ENCODE measurements at regions not wholly inside any gene's neighbourhood (a gene's known extent, or its start where the extent isn't known, plus 50 kb on each side); places are given as distances from the start of the nearest gene placed in this dataset.

DNA sequence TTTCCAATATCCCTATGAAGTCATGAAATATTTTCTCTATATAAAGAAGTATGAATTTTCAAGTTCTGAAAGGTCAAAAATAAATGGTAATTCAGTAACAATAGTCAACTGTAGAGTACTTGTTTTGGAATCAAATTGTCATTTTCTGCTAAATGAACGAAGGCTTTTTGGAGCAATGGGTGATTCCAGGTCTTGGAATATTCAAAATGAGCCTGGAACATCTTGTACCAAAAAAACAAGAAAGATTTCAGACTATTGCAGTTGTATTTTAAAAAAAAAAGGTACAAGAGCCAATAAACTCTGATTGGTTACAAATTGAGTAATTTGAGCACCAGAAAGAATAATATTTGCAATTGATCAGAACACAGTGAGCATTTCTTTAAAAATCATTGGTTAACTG is 730.1 kb downstream of the DTWD2 start:
- no peak for DNase-seq

DNA sequence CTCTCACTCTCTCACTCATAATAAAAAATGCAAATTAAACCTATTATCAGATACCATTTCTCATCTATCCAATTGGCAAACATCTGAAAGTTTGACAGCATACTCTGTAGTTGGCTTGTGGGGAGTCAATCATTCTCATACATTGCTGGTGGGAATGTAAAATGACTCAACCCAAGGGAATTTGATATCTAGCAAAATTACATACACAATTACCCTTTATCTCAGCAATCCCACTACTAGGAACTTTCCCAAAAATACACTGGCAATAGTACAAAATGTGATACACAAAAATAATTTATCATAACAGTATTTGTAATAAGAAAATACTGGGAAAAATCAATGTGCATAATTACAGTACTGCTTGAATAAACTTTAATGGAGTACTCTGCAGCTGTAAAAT is 731.3 kb downstream of the DTWD2 start:
- DNase-seq: no peak

DNA sequence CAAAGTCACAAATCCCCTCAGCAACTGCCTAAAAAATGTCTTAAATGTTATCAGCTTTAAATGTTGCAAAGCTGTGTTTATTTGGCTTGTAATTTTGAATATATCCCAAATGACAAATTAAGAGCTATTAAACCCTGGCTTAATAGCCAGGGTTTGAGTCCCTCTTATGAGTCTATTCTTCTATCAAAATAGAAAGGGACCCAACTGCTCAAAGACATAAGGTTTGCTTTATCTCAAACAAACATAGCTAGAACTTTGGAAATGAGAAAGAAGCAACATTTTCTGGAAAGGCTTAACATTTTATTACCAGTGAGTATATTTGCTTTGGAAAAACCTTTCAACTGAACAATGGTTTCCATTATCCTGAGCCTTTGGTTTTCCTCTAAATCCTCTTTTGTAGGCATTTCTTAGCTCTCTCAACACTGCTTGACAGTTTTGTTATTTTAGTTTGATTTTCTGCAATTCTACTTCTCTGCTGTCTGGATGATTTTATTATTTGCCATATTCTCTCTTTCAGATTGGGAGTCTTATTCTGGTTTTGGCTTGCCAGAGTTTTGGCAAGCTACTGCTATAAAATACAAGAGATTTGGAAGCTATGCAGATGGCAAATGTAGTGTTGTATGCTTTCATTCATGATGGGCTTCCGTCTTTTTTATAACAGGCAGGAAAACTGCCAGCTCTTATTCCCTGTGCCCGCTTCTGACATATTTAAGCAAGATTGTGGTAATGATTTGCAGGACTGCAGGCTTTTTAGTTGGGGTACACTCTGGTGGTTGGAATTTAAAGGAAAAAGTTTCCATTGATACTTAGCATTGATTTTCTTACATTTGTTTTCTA is 734.9 kb downstream of the DTWD2 start:
- DNase-seq: no peak

DNA sequence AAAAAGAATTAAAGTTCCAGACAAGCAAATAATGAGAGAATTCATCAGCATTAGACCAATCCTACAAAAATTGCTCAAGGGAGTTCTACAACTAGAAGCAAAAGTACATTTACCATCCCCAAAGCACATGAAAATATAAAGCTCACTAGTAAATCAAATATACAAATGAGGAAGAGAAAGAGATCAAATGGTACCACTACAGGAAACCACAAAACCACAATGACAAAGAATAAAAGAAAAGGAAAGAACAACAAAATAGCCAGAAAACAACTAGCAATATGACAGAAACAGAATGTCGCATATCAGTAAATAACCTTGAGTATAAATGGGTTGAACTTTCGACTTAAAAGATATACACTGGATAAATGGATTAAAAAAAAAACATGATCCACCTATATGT is 739.0 kb downstream of the DTWD2 start:
- peak in 1 of 5 experiments; percentile 26 for DNase-seq

DNA sequence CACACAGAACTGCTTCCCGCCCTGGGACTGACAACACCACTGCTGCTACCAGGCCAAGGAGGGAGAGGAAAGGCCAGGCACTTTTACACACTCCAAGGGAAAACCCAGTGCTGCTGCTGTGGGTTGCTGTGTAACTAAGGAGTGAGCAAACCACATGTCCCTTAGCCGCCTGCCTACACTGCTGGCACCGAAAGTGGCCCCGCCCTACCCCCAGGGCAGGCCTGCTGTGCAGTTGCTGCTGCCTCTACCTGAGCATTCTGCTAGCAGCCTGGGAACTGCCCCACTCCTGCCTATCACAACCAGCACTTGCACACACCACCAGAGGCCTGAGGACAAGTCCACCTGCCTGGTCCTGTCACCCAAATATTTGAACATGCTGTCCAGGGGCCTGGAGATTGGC is 740.9 kb downstream of the DTWD2 start:
- DNase-seq: no peak

DNA sequence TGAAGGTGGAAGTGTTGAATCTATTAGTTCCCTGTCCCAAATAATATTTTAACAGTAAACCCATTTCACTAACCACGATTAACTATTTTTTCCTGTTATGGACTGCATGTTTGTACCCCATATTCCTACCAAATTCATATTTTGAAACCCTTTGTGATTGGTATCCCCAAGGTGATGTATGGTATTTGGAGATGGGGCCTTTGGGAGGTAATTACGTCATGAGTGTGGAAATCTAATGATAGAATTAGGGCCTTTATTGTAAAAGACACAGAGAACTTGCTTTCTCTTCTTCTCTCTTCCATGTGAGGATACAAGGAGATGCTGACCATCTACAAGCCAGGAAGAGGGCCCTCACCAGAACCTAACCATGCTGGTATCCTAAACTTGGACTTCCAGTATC is 744.7 kb downstream of the DTWD2 start:
- DNase-seq: no peak

DNA sequence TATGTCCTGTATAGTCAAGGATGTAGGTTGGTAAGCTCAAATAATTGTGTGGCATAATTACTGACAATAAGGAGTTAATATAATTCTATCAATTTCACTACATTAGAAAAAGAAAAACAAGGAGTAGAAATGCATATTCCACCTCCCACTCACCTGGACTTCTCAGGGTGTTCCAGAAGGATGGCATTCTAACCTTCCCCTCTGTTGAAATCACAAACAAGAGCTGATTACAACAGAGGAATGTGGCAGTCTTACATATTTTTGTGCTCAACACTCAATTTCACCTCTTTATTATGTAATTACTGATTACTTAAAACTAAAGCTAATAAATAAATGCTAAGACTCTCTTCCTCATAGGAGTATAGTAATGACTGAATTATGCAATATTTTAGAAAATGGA is 745.3 kb downstream of the DTWD2 start:
- no peak for DNase-seq

DNA sequence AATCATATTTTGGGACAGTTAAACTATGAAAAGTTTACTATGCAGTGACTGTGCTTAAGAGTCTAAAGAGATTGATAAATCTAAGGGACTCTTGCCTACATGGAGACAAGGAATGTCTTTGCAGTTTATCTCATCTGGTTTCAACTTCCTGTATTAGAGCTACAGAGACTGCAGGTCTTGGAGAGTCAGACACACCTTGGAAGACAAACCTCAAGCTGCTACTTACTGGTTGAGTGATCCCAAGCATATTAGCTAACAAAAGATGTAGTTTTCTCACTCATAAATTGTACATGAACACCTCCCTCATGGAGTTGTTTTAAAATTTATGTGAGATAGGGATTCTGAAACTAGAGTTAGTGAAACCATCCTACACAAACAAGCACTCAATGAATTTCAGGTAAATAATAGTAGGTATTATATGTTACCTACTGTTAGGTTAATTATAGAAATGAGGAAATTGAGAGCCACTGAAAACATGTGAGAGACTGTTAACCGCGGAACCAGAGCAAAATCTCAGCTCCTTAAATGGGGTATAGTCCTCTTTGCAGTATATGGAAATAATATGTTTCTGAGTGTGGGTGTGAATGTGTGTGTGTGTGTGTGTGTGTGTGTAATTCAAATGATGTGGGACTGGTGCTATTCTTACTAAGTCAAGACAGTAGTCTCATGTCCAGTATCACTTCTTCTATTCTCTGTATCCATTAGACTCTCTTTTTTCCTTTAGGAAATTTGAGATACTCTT is 752.1 kb downstream of the DTWD2 start:
- no peak for DNase-seq

DNA sequence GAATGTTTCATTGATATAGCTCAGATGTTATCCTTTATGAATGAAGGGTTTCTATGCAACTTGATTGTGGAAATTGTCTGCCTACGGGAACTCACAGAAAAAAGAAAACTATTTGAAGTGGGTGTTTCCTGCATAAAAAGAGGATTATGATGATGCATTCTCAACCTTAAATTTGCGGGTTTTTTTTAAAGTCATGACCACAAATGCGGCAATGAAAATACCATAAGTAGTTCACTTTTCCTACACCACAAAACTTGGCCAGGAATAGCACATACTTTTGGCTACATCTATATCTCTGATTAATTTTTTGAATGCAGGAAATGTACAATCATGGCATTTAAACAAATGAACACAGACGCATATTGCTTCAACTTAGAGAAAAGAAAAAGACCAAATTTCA is 754.7 kb downstream of the DTWD2 start:
- DNase-seq: no peak

DNA sequence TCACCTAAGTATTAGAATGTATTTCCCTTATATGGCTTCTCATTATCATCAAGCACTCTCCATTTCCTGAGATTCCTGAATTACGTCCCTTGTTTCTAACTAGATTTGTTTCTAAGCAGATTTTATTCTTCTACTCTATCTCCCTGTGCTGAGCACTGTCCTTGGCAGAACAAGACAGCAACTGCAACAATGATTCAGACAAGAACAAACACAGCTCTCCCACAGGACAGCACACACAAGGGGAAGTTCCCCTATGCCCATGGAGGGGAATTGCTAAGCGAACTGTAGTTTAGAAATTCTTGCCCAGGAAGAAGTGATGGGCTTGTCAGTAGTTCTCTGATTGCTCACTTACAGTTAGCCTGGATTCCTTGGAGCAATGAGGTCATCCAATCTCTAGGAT is 759.9 kb downstream of the DTWD2 start:
- no peak for DNase-seq

DNA sequence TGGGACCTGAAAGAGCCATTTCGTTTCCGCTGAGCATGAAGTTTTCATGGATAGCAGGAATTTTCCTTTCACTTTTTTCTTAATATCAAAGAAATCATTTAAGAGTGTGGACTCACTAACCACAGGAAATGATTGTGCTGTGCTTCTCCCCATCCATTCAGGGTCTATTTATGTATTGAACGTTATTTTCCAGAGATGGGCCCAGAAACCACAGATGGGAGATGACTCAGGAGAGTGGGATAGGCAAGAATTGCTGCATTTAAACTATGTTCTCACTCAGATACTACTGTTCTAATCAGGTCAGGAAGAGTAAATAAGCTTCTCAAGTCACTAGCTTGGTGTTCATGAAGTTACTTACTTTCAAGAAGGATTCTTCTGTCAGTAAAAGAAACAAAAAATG is 763.8 kb downstream of the DTWD2 start:
- no peak for DNase-seq

DNA sequence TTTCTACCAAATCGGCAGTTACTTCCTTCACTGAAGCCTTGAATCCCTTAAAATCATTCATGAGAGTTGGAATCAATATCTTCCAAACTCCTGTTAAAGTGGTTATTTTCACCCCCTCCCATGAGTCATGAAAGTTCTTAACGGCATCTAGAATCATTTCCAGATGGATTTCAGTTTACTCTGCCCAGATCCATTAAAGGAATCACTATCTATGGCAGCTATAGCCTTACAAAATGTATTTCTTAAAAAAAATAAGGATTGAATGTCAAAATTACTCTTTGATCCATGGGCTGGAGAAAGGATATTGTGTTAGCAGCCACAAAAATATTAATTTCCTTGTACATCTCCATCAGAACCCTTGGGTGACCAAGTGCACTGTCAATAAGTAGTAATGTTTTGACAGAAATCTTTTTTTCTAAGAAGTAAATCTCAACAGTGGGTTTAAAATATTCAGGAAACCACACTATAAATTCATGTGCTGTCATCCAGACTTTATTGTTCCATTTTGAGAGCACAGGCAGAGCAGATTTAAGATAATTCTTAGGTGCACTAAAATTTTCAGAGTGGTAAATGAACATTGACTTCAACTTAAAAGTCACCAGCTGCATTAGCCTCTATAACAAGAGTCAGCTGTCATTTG is 767.7 kb downstream of the DTWD2 start:
- no peak for DNase-seq

DNA sequence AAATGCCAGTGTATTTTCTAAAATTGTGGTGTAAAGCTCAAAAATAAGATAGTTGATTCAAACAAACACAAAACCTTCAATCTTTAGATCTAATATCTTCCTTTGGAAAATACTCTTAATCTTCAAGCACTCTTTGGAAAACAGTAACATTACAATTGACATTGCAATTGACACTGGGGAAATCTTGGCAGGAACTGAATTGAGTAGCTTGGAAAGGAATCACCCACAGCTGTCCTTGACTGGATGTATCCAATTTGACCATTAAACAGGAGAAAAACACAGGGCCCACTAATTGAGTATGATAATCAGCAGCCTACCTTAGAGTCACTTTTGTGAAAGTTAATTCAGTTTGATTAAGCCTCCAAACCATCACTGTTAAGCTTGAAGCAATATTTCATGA is 776.7 kb downstream of the DTWD2 start:
- DNase-seq: no peak

DNA sequence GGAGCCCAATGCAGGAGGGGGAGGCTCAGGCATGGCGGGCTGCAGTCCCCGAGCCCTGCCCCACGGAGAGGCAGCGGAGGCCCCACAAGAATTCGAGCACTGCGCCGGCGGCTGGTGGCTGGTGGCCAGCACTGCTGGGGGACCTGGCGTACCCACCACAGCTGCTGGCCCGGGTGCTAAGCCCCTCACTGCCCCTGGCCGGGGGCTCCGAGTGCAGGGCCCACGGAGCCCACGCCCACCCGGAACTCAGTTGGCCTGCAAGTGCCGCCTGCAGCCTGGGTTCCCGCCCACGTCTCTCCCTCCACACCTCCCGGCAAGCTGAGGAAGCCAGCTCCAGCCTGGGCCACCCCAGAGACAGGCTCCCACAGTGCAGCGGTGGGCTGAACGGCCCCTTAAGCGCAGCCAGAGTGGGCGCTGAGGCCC is 780.3 kb downstream of the DTWD2 start:
- DNase-seq: no peak

DNA sequence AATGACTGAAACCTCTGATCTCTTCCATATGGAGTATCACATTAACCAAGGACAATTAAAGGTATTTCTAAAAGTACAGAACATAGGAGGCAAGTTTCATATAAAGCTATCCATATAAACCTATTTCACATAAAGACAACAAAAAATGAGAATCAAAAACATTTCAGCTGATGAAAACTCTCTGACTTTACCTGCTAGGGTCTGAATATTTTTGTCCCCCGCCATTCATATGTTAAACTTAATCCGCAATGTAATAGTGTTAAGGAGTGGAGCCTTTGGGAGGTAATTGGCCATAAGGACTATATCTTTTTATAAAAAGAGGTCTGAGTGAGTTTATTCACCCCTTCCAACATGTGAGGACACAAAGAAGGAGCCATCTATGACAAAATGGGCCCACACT is 788.5 kb downstream of the DTWD2 start:
- no peak for DNase-seq

DNA sequence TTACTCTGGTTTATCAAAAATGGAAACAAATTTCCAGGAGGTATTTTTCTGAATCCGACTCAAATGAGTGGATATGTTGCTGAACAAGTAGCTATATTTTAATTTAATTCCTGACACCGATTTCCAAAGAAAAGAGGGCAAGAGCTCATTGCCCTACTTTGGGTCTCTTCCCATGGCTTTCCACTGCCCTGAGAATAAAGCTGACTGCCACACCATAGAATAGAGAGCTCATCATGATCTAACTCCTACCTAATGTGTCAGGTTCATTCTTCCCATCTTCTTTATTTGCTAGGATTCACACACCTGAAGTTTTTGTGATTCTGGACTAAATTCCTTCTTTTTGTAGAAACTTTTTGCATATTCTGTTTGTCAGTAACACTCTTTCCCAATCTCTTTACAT is 792.1 kb downstream of the DTWD2 start:
- no peak for DNase-seq

DNA sequence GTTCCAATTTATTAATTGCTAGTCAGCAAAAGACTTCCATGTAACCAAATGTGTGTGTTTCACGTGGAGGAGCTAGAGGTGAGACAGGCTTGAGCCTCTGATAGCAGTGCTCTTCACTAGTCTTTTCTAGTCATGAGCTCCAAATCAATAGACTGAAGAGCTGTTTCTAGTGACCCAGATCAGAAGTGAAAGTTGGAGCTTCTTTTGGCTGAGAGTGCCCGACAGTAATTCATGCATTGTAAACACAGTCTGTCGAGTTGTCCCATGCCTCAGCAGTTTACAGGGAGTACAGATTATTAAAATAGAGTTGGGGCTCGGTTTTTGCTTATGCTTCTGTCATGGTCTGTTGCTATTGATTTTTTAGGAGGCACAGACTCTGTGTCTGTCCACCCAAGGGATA is 793.1 kb downstream of the DTWD2 start:
- no peak for DNase-seq

DNA sequence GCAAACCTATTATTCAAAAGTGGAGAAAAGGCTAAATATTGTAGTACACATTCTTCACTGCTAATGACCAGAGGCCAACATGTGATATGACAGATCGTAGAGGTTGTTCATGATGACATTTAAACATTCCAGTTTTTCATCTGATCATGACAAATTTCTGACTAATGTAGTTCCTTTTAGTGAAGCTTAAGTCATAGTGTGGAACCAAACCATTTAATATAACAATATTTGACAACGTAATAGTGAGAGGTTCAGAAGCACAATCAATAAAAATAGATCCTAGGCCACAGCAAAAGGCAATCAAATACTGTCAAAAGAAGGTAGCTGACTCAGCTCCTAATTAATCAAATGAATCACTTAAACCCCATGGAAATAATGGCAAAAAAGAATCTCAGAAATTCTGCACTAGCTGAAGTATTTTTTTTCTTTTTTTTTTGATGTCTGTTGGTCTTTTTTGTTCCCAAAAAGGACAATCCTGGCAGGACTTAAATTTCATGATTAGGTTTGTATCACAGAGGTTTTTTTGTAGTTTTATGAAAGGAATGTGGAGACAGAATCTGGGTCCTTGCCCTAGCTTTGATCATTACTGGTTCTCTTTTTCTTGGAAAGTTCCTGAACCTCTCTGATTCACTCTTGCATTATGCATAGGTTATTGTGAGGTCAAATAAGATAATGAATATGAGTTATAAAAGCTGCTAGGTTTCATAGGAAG is 795.0 kb downstream of the DTWD2 start:
- no peak for DNase-seq

DNA sequence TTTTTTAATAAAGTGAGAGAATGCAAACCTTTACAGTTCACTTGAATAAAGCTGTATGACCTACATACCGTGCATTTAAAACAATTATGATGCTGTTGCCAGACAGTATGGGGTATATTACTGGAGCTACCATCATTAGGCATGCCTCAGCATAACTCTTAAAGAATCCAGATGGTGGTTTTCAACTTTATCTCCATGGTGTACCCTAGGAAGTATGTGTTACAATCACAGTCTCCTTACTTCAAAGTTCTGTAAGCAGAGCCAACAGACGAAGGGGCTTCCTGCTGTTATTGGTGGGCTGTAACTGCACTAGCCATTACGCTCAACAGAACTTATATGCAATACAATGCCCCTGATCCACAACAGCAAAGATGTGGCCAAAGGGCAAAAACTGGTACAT is 803.3 kb downstream of the DTWD2 start:
- no peak for DNase-seq

DNA sequence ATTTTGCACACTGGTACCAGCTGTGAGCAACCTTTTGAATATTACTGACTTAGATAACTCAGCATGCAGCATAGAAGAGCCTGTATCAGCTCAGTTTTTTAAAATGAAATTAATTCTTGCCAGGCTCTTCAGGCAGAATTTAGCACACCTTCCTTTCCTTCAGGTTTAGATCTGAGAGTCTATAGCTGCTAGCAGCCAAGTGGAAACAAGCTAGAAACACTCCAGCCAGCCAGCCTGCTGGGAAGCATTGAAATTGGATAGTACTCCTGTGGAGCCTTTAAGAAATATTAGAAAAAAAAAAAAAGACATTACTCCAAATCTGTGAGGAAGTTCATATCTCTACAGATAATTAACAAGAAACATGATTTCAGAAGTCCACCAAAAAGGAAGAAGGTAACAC is 812.2 kb downstream of the DTWD2 start:
- DNase-seq: no peak

DNA sequence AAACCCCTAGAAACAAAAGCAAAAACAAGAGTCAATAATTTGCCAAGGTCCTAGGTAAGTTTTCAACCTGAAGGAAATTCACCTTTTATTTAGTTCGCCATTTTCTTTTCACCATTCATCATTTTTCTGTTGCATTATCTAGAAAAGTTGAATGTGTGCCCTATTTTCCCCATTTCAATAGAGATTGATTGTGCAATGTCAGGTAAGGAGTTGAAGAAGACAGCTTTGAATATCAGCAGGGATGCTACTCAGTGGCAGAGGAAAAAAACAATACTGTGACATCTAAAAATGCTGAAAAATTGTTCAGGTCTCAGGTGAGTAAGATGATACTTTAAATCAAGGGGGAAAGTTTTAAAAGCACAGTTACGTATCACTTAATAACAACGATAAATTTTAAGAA is 813.7 kb downstream of the DTWD2 start:
- DNase-seq: no peak

DNA sequence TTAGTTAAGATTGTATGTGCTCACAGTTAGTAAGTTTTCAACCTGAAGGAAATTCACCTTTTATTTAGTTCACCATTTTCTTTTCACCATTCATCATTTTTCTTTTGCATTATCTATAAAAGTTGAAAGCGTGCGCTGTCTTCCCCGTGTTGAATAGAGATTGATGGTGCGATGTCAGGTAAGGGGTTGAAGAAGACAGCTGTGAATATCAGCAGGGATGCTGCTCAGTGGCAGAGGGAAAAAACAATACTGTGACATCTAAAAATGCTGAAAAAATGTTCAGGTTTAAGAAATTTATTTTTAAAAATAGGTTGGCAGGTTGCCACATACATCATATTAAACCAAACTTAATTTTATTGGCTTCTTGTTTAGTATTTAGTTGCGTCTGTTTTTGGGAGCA is 815.0 kb downstream of the DTWD2 start:
- DNase-seq: no peak

DNA sequence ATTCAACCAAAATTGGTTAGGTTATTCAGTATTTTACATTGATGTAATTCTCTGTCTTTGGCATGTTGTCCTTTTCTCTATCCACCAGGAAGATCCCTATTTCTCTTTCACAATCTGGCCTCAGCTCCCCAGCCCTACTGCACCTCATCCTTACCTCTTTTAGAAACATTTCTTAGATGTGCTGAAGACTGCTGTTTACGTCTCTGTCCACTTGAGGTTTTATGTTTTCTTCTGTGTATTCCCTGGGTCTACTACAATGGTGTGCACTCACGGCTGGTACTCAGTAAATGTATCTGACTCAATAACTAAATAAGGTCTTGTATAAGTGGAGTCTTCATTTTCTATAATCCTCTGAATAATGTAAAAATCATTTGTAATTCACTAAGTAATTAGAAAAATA is 822.7 kb downstream of the DTWD2 start:
- DNase-seq: no peak
